K562 (cell line): ENCODE measurements at regions not wholly inside any gene's neighbourhood (a gene's known extent, or its start where the extent isn't known, plus 50 kb on each side); places are given as distances from the start of the nearest gene placed in this dataset.

Source experiments
- ATAC-seq: fragments of 200-7000 bp; cut with Tn5 transposase; 3 replicates; pipeline ENCODE4 v1.9.1; 2020; ENCODE audit warnings: moderate library complexity
- BruUV-seq: library from RNA; stranded (reverse); fragments of 400-500 nt; replicated peaks from 2 replicates; lab custom pipeline; 2021; lab: Mats Ljungman, UMichigan
- CTCF ChIA-PET: fragments of 300-600 bp; formaldehyde crosslinking; extraction: SDS; loops from one replicate; lab custom pipeline; 2021; ENCODE audit warnings: low intra/inter-chr PET ratio; lab: Yijun Ruan, JAX
- POLR2A ChIA-PET: fragments of 300-600, 350-650 bp; sonication (Branson Sonifier 250); formaldehyde crosslinking; extraction: SDS; loops from one replicate; lab custom pipeline; 2021; ENCODE audit warnings: antibody characterized with exemption, inconsistent platforms; lab: Yijun Ruan, JAX
- DNase-seq, 4 experiments: peaks; one replicate each; pipeline versions ENCODE4 v3.0.0 to v3.0.0-alpha.2; 2011 to 2018; ENCODE audit warnings: low spot score in 3 of 4, mixed read lengths in 3 of 4; ENCODE audit errors: extremely low read depth in 1 of 4
- FAIRE-seq: peaks from 2 replicates; lab custom pipeline; 2011; peaks lifted over from hg19 to GRCh38; lab: Jason Lieb, UNC
- H2AFZ ChIP-seq: 2 replicates; pipeline ENCODE4 v1.6.0; 2011; ENCODE audit warnings: low read depth, low read length, control low read depth, inconsistent platforms
- H3K27ac ChIP-seq: fragments of 200-600 bp; 3 replicates; pipeline ENCODE4 v1.8.0; 2011; ENCODE audit warnings: low read depth, mild to moderate bottlenecking, control low read depth, inconsistent platforms, low read length, moderate library complexity, mixed read lengths; ENCODE audit errors: extremely low read depth
- H3K27me3 ChIP-seq, 2 experiments: fragments of 300-600 bp in 1 of 2; 2 replicates in 1 of 2; 3 replicates in 1 of 2; pipeline versions ENCODE4 v1.6.0 to v1.8.0; 2011; ENCODE audit warnings: inconsistent platforms in 2 of 2, low read length in 2 of 2, mild to moderate bottlenecking in 1 of 2, mixed read lengths in 1 of 2, moderate library complexity in 1 of 2; ENCODE audit not compliant: control insufficient read depth in 2 of 2, insufficient read depth in 2 of 2
- H3K36me3 ChIP-seq: fragments of 300-600 bp; 3 replicates; pipeline ENCODE4 v1.8.0; 2011; ENCODE audit warnings: mild to moderate bottlenecking, low read length, inconsistent platforms; ENCODE audit not compliant: control insufficient read depth, insufficient read depth
- H3K4me1 ChIP-seq, 2 experiments: fragments of 200-600 bp in 1 of 2; replicated peaks in 1 of 2; 2 replicates in 1 of 2; 3 replicates in 1 of 2; pipeline versions ENCODE4 v1.5.1 to v1.8.0; 2011; ENCODE audit warnings: inconsistent platforms in 2 of 2, low read length in 2 of 2, mild to moderate bottlenecking in 1 of 2, mixed read lengths in 1 of 2, moderate library complexity in 1 of 2; ENCODE audit not compliant: control insufficient read depth in 2 of 2, insufficient read depth in 2 of 2
- H3K4me2 ChIP-seq: 2 replicates; pipeline ENCODE4 v1.6.1; 2011; ENCODE audit warnings: low read length, control low read depth, inconsistent platforms, mixed read lengths; ENCODE audit not compliant: insufficient read depth
- H3K4me3 ChIP-seq: fragments of 200-600 bp; sonication (generic), shearing (Covaris generic); 2 replicates; pipeline ENCODE4 v1.5.1; 2016; ENCODE audit warnings: control low read depth, inconsistent platforms
- H3K79me2 ChIP-seq: fragments of 200-600 bp; 3 replicates; pipeline ENCODE4 v1.8.0; 2011; ENCODE audit warnings: low read length, inconsistent platforms; ENCODE audit not compliant: control insufficient read depth, insufficient read depth
- H3K9ac ChIP-seq, 2 experiments: 2 replicates each; pipeline versions ENCODE4 v1.6.0 to v1.6.1; 2011; ENCODE audit warnings: low read depth in 2 of 2, low read length in 2 of 2, control low read depth in 1 of 2, inconsistent platforms in 1 of 2, mild to moderate bottlenecking in 1 of 2, mixed read lengths in 1 of 2; ENCODE audit not compliant: insufficient read depth in 1 of 2
- H3K9me1 ChIP-seq: one replicate; pipeline ENCODE4 v1.6.0; 2011; ENCODE audit warnings: inconsistent platforms, mild to moderate bottlenecking, low read length, moderate library complexity; ENCODE audit not compliant: control insufficient read depth, insufficient read depth
- H3K9me3 ChIP-seq: replicated peaks from 2 replicates; pipeline ENCODE4 v1.5.1; 2011; ENCODE audit warnings: low read depth, low read length, inconsistent platforms; ENCODE audit not compliant: control insufficient read depth, insufficient read depth
- H4K20me1 ChIP-seq: replicated peaks from 2 replicates; pipeline ENCODE4 v1.6.1; 2011; ENCODE audit warnings: low read length, inconsistent platforms, mixed read lengths; ENCODE audit not compliant: control insufficient read depth, insufficient read depth
- CBX3 ChIP-seq, 2 experiments: IDR thresholded peaks; 1 replicate in 1 of 2; 2 replicates in 1 of 2; pipeline ENCODE4 v1.6.1; 2012; ENCODE audit warnings: inconsistent platforms in 2 of 2, low read length in 2 of 2, borderline replicate concordance in 1 of 2, control low read depth in 1 of 2
- CEBPB ChIP-seq: fragments of 450-650 bp; IDR thresholded peaks from 2 replicates; pipeline ENCODE4 v1.6.1; 2016; ENCODE audit warnings: missing genetic modification characterization, missing compliant biosample characterization
- HSF4 ChIP-seq: fragments of 250-450 bp; sonication (Bioruptor Pico); IDR thresholded peaks from 2 replicates; pipeline ENCODE4 v2.1.2; 2022; ENCODE audit warnings: mild to moderate bottlenecking, moderate library complexity, borderline replicate concordance
- U2AF2 ChIP-seq: fragments of 200-400 bp; formaldehyde crosslinking; optimal IDR thresholded peaks from 2 replicates; pipeline ENCODE3; 2017; ENCODE audit warnings: low read depth, mild to moderate bottlenecking, low read length
- ZNF24 ChIP-seq: fragments of 450-650 bp; IDR thresholded peaks from 2 replicates; pipeline ENCODE4 v1.6.1; 2016
- WGBS: fragments of 100-300 bp; shearing (Covaris generic); methylation state at CpG from one replicate; pipeline ENCODE4 v1.1.6; 2016; ENCODE audit warnings: low coverage, mixed read lengths; ENCODE audit not compliant: insufficient coverage; ENCODE audit errors: missing lambda C conversion rate; 5-methylcytosine and 5-hydroxymethylcytosine counted together
- in situ Hi-C: fragments of 300-500 bp; cut with MboI; formaldehyde crosslinking; loops from 4 replicates; pipeline ENCODE4 v1.15.0; 2018; ENCODE audit warnings: inconsistent platforms, mixed read lengths
- intact Hi-C: fragments of 100-400 bp; cut with micrococcal nuclease; formaldehyde crosslinking; loops from 2 replicates; pipeline ENCODE4 v1.14.2; 2022

DNA sequence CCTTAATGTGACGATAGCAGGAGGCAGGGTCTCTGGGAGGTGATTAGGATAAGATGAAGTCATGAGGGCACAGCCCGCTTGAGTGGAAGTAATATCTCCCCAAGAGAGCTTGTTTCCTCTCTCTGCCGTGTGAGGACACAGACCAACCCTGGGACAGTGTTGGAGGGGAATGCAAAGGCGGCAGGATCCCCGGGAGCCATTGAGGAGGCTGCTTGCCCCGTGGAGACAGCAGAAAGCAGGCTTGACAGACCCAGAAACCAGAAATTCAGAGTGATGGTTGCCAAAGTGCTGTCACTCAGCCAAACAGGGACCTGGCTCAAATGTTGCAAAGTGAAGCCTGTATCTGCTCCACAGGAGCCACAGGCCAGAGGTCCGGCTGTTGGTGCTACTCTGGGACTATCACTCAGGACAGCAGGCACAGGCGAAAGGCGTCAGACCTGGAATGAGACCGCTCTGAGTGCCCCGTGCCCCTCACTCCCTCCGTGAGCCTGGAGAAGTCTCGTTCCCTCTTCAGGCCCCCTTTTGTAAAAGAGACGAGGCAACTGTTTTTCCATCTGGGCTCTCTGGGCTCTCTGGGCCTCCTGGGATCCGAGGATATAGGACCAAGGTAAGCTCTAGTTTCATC, 96.6 kb upstream of the VANGL1 start:
- no peak overlapping the region for H3K9ac ChIP-seq
- no peak overlapping the region for H3K4me3 ChIP-seq
- ATAC-seq (no peak), DNase-seq (no peak), FAIRE-seq (no peak)
- ChIA-PET CTCF (interaction anchor here (0.6 kb wide), 1 partner anchor 157 kb away, joined by 4 read pairs; no protein-coding TSS in a partner anchor), POLR2A (no interaction called here)
- TF ChIP-seq HSF4 (CRISPR knock-in tag) = no peak
- TF ChIP-seq CBX3 (IDR thresholded peaks at IDR 0.05; ENCODE audit: borderline replicate concordance in 1 of 2, low read length in 2 of 2) = no peak
- TF ChIP-seq U2AF2 = no peak
- no peaks in the 10 kb centered on the region for H3K4me1 ChIP-seq
- no peaks in the 10 kb centered on the region for H3K36me3 ChIP-seq
- no peak overlapping the region for H2AFZ ChIP-seq
- peaks cover 4% of the 10 kb centered on the region in 2 experiments; a peak in 1 of 5 replicates for H3K27me3 ChIP-seq
- H3K27ac ChIP-seq = no peak overlapping the region
- BruUV-seq = no TSS peak
- no peaks in the 10 kb centered on the region; the same call in 1 of the 2 replicates for H4K20me1 ChIP-seq
- 0% methylated on average over 15 of the region's 15 CpGs for WGBS
- H3K9me1 ChIP-seq = no peaks in the 10 kb centered on the region
- H3K79me2 ChIP-seq = no peaks in the 10 kb centered on the region
- intact Hi-C loops = no loop called here
- in situ Hi-C loops = no loop called here
- no peaks in the 10 kb centered on the region for H3K9me3 ChIP-seq
- no peak overlapping the region for H3K4me2 ChIP-seq

- no peak for ATAC-seq
- ChIA-PET POLR2A (no interaction called here), CTCF (no interaction called here)
- FAIRE-seq = no peak
- Histone ChIP-seq H3K4me1 (no peaks in the 10 kb centered on the region), H3K9me3 (no peaks in the 10 kb centered on the region), H3K4me3 (no peak overlapping the region), H3K9ac (no peak overlapping the region), H4K20me1 (no peaks in the 10 kb centered on the region; the same call in 1 of the 2 replicates), H2AFZ (no peak overlapping the region), H3K9me1 (no peaks in the 10 kb centered on the region), H3K27ac (no peak overlapping the region), H3K4me2 (no peak overlapping the region), H3K36me3 (no peaks in the 10 kb centered on the region), H3K27me3 (peaks cover 4% of the 10 kb centered on the region in 2 experiments; a peak in 1 of 5 replicates), H3K79me2 (no peaks in the 10 kb centered on the region)
- intact Hi-C loops = no loop called here
- no TSS peak for BruUV-seq
- WGBS = 1% methylated on average over 4 of the region's 4 CpGs
- in situ Hi-C loops = no loop called here
- peak; percentile 34; the same call in 1 of the 2 replicates for TF ChIP-seq CEBPB (tag)
- TF ChIP-seq ZNF24 = no peak
- DNase-seq = no peak
Observed at GRCh38 chr1:115544131-115544530, 97.6 kb upstream of the VANGL1 start.
